ENCODE measurements at regions not wholly inside any gene's neighbourhood (a gene's known extent, or its start where the extent isn't known, plus 50 kb on each side); places are given as distances from the start of the nearest gene placed in this dataset.
"Not testable (repeated sequence)": the region's sequence is repeated elsewhere in the genome, so short reads cannot be mapped to it uniquely, and the experiment has no call there.

DNA sequence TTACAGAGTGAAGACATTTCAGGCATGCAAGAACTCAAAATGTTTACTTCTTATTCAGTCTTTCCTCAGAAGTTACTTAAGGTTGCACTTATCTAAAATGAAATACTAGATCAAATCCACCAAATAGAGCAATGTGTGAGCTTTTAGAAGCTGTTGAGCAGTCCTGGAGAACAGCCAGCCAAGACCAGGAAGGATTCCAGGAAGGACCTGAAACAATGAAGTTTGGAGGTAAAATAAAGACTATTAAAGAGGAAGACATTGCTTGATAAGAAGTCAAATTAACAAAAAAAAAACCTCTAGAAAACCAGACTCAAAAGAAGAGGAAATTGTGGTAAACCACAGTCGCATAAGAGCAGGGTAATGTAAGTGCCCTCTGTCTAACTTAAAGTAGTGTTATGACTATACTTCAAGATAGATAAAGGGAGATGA, 156.2 kb upstream of the S1PR3 start:
- H3K4me3 ChIP-seq (ENCODE audit: low read depth, low read length) = no peak overlapping the region
- TF ChIP-seq, protein P1, sequence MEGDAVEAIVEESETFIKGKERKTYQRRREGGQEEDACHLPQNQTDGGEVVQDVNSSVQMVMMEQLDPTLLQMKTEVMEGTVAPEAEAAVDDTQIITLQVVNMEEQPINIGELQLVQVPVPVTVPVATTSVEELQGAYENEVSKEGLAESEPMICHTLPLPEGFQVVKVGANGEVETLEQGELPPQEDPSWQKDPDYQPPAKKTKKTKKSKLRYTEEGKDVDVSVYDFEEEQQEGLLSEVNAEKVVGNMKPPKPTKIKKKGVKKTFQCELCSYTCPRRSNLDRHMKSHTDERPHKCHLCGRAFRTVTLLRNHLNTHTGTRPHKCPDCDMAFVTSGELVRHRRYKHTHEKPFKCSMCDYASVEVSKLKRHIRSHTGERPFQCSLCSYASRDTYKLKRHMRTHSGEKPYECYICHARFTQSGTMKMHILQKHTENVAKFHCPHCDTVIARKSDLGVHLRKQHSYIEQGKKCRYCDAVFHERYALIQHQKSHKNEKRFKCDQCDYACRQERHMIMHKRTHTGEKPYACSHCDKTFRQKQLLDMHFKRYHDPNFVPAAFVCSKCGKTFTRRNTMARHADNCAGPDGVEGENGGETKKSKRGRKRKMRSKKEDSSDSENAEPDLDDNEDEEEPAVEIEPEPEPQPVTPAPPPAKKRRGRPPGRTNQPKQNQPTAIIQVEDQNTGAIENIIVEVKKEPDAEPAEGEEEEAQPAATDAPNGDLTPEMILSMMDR (IDR thresholded peaks at IDR 0.05; ENCODE audit: control insufficient read depth, extremely low read depth, insufficient read depth) = no peak
- DNase-seq (ENCODE audit: low read depth) = no peak

DNA sequence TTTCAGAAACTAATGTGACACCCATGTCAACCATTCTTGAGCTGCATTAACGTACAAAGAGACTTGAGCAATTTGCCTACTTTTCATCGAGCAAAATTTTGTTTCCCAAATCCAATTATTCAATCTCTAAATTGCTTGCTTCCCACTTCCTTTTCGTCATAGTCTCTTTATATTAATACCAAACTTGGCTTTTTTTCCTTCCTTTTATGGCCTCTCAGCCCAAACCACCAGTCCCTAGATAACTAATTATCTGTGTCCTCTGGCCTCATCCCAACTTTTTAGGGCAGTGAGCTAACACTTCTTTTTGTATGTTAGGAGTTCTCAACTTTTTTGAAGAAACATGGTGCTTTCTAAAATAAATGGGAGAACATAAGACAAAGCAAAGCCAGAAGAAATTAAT, 155.5 kb upstream of the S1PR3 start:
- TF ChIP-seq, protein P1 (IDR thresholded peaks at IDR 0.05; ENCODE audit: control insufficient read depth, extremely low read depth, insufficient read depth) = no peak
- no peak for DNase-seq (ENCODE audit: low read depth)

DNA sequence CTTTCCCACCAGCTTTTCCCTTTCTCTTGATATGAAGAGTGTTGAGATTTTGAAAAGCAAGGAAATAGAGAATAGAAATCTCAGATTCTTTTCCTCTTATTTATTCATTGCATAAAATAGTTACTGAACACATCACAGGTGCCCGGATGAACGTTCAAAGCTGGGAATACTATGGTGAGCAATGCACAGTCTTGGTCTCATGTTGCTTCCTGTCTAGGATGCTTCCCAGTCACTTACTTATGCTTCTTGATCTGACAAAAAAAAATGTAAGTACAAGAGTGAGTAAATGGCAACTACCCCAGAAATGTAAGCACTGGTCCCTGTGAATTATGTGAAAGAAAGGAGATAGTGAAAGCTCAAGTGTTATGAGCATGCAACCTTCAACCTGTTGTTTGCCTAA, 153.5 kb upstream of the S1PR3 start:
- TF ChIP-seq, protein P1 (IDR thresholded peaks at IDR 0.05; ENCODE audit: control insufficient read depth, extremely low read depth, insufficient read depth) = no peak
- DNase-seq (ENCODE audit: low read depth) = no peak
- H3K4me3 ChIP-seq (ENCODE audit: low read depth, low read length) = no peak overlapping the region

More for the DNA sequence above, 155.5 kb upstream of the S1PR3 start:
- no peak overlapping the region for H3K4me3 ChIP-seq (ENCODE audit: low read depth, low read length)

DNA sequence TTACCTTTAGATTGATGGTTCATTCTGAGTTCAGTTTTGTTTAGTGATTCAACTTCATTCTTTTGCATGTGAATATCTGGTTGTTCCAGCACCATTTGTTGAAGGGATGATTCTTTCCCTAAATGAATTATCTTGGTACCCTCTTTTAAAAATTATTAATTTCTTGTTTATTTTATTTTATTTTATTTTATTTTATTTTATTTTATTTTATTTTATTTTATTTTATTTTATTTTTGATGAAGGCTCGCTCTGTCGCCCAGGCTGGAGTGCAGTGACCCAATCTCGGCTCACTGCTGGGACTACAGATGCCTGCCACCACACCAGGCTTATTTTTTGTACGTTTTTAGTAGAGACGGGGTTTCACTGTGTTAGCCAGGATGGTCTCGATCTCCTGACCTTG, 141.4 kb upstream of the S1PR3 start:
- H3K4me3 ChIP-seq (ENCODE audit: low read depth, low read length); DNase-seq (ENCODE audit: low read depth): not testable (repeated sequence)

DNA sequence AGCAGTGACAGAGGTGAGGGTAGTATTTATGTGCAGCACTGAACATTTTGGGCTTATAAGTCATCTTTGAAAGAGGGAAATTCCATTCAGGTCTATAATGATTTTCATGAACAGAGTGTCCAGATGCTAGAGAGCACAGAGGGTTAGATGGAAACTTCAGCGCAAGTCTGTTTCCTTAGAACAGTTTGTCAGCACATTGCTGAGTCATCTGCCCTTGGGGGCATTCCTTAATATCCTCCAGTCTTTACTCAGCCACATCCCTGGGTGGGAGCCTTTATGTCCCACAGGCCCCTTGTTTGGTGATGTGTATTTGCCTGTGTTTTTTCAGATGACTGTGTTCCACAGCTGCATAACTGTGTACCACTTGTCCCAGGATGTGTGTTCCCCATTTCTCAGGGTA, 138.5 kb upstream of the S1PR3 start:
- H3K4me3 ChIP-seq (ENCODE audit: low read depth, low read length) = no peak overlapping the region
- TF ChIP-seq, protein P1 (IDR thresholded peaks at IDR 0.05; ENCODE audit: control insufficient read depth, extremely low read depth, insufficient read depth) = no peak
- DNase-seq (ENCODE audit: low read depth) = no peak

DNA sequence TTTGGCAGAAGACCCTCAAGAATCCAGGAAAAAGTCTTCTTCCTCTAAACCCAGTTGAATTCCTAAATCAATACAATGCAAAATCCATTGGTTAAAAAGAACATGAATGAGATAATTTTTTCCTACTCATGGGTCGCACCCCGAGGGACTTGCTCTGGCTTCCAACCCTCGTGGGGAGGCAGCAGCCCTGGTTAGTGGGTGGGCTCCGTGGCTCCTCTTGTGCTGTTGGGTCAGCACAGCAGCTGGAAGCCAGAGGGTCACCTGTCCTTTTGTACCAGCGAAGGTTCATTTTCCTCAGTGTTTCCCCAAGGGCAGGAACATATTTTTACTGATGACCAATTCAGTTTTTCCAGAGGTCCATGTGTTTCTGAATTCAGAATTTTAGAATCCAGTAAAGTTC, 120.6 kb upstream of the S1PR3 start:
- TF ChIP-seq, protein P1 (IDR thresholded peaks at IDR 0.05; ENCODE audit: control insufficient read depth, extremely low read depth, insufficient read depth) = no peak
- H3K4me3 ChIP-seq (ENCODE audit: low read depth, low read length) = no peak overlapping the region
- DNase-seq (ENCODE audit: low read depth) = no peak

DNA sequence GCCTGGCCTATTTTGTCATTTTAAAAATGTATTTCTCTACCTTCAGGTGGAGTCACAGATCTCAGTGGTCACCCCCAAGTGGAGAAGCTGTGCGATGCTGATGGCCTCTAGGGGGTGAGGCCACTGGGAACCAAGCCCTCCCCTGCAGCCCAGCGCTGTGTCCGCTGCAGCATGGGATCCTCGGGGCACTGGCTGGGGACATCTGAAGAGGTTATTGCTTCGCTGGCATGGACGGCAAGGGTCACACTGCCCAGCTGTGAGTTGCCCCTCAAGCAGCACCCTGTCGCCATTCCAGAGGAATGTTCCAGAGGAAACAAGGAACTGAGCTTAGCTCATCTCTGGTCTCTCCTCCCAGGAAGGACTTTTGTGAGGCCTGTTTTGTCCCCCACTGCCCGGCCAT, 119.6 kb upstream of the S1PR3 start:
- no peak overlapping the region for H3K4me3 ChIP-seq (ENCODE audit: low read depth, low read length)
- no peak for DNase-seq (ENCODE audit: low read depth)
- TF ChIP-seq, protein P1 (IDR thresholded peaks at IDR 0.05; ENCODE audit: control insufficient read depth, extremely low read depth, insufficient read depth) = no peak
